Fibroblast of skin of left quadriceps (primary cell): ENCODE measurements at regions not wholly inside any gene's neighbourhood (a gene's known extent, or its start where the extent isn't known, plus 50 kb on each side); places are given as distances from the start of the nearest gene placed in this dataset.

Source experiments
- DNase-seq, 2 experiments: peaks; one replicate each; pipeline ENCODE4 v3.0.0-alpha.2; 2013; ENCODE audit warnings: low read depth in 2 of 2

DNA sequence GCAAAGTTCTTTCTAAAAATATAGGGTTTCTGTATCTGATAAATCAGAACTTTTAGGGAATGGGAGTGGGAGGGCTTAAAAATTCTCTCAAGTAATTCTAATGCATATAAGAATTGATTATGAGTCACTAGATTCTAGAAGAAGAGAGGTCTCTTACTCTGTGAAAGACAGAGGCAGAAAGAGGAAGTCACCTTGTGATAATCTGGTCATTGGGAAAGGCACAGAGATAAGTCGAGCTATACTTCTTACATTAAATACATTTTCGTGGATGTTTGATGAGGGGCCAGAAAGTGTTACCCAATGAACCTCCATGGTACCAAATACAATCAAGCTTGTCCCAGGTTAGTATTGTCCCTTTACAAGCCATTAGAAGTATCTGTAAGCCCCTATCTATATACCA lies 134.4 kb downstream of the MAD2L1 start:
- DNase-seq, result no peak

DNA sequence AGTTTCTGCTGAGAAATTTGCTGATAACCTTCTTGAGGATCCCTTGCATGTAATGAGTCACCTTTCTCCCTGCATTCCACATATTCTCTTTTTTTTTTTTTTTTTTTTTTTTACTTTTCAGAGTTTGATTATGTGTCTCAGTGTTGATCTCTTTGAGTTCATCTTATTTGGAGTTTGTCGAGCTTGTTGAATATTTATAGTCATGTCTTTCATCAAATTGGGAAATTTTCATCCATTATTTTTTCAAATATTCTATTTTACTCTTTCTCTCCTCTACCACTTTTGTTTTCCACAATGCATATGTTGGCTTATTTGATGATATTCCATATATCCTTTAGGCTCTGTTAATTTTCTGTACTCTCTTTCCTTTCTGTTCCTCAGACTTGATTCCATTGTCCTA lies 136.1 kb downstream of the MAD2L1 start:
- DNase-seq, result no peak

DNA sequence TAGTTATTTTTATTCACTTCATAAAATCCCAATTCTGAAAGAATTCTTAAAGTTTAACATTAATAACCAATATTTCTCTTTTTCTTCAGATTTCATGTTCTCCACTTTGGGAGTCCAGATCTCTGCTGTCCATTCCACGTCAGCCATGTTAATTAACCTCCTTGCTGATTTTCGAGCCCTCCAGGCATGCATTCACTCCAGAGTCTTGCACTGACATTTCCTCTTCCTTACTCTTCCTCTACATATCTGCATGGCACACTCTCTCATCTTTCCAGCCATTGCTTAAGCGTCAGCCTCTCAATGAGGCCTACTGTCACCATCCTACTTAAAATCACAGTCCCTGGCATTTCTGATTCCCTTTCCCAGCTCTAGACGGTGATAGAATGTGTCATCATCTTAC lies 144.8 kb downstream of the MAD2L1 start:
- no peak for DNase-seq

DNA sequence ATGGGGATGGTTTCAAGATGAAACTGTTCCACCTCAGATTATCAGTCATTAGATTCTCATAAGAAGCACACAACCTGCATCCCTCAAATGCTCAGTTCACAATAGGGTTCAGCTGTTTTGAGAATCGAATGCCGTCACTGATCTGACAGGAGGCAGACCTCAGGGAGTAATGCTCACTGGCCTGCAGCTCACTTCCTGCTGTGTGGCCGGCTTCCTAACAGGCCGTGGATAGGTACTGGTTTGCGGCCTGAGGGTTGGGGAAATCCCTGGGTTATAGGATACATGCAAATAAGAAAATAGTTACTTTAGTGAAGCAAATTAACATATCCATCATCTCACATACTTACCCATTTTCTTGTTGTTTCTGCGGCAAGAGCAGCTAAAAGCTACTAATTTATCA lies 160.4 kb downstream of the MAD2L1 start:
- no peak for DNase-seq

DNA sequence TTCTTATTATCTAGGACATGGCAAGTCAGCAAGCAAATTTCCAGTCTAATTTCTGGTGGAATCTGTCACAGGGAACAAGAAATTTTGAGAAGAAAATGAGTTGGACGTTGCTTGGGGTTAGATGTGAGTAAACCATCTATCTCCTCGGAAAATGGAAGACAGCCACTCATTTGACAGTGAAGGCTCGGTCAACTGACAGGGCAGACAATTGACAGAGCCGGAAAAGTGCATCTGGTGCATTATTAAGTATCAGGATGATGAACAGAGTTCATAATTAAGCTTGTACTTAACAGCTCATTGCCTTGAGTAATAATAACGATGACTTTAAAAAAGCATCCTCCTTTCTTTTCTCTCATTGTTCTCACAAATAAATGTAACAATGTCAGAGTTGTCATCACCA lies 168.4 kb downstream of the MAD2L1 start:
- DNase-seq, result no peak

DNA sequence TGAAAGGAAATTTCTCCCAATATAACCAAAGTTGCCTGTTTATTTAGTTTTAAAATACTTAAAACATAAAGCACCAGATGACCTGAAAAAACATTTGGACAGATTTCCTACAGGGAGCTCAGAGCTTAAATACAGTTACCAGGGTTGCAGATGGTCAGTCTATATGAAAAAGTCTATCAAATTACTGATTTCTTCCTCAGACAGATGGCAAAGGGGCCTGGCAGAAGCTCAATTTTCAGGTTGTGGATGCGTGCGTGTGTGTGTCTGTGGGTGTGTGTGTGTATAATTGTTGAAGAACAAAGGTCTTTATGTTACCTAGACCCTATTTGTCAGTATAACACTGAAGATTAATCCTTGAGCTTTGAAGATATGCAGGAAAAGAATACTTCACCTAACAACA lies 169.4 kb downstream of the MAD2L1 start:
- no peak for DNase-seq

GRCh38 chr4:119894650-119895208 lies 171.9 kb downstream of the MAD2L1 start:
- no peak for DNase-seq

DNA sequence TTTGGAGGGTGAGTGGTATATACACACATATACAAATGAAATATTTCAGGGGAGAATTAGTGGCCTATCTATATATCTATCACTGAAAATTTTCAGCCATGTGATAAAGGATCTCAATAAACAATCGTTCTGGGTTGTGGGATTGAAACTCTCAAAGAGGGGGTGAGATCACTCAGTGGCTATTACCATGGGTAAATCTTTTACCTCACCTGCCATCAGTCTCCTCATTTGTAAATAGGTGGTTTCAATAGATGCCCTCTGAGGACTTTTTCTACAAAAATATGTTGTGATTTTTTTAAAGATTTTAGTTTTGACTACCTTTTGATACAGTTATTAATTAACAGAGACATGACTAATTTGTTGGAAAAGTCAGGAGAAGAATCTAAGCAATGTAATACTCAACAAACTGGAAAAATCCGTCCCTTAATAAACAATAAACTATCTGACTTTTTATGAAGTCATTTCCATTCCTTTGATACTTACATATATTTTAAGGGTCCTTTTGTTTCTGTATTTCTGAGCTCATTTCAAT lies 192.8 kb downstream of the MAD2L1 start:
- no peak for DNase-seq

DNA sequence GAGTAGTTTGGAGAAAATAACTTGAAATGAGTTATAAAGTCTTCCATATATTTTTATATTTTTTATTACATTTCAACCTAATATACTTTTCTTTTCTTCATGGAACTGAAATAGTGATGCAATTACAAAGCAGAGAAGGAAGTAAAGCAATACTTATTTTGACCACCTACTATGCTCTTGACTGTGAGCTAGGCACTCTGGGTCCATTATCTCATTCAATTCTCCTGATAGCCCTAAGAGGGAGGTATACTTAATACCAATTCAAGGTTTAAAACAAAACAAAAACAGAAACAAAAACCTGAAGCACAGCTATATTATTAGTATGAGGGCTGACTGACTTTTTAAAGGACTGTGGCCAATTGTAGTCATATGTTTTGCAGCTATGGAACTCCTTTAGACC lies 193.5 kb downstream of the MAD2L1 start:
- DNase-seq, result no peak

GRCh38 chr4:119872371-119873016 lies 194.2 kb downstream of the MAD2L1 start:
- no peak for DNase-seq

GRCh38 chr4:119870856-119871255 lies 195.8 kb downstream of the MAD2L1 start:
- DNase-seq, result no peak

DNA sequence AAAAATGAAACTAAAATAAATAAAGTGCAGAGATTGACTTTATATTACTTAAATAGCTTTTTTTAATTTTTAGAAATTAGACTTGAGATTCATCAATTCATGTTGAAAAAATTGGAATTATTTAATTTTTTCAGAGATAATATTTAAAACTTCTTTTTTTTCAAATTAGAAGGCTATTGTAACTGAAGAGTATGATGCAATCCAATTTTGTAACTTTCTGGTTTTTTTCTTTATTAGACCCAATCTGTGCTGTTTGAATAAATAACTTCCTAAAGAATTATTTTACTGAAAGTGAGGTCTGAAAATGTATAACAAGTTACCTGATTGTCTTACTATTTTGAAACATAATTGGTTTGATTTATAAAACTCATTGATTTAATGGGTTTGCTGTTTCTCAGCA lies 200.9 kb downstream of the MAD2L1 start:
- DNase-seq, result no peak

DNA sequence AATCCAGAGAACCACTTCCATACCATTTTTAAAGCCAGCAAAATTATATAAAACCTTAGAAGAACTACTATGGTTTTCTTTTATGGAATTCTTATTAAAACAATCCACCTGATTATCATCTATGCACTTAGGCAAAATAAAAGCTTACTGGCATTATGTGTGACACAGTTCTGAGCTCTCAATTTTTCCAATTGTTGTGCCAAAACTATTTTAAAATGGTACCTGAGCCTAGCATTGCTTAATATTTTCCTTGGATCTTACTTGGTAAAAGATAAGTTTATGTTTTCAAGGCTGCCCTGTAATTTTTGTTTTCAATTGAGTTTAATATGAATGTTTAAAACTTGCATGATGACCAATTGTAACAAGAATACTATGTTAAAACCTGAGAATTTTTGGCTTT lies 201.3 kb downstream of the MAD2L1 start:
- no peak for DNase-seq

GRCh38 chr4:119861731-119862130 lies 204.9 kb downstream of the MAD2L1 start:
- no peak for DNase-seq

DNA sequence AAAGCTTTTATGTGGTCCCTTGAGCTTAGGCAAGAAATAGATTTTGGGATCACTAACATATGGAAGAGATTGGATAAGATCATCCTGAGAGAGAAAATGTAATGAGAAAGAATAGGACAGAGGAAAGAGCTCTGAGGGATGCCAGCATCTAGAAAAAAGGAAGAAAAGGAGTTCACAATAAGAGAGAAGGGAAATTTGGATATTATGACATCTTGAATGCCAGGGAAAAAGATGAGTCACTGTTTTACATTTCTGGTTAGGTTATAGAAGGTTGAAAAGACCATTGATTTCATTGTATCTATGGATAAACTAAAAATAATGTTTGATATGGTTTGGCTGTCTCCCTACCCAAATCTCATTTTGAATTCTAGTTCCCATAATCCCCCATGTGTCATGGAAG lies 208.5 kb downstream of the MAD2L1 start:
- no peak for DNase-seq

DNA sequence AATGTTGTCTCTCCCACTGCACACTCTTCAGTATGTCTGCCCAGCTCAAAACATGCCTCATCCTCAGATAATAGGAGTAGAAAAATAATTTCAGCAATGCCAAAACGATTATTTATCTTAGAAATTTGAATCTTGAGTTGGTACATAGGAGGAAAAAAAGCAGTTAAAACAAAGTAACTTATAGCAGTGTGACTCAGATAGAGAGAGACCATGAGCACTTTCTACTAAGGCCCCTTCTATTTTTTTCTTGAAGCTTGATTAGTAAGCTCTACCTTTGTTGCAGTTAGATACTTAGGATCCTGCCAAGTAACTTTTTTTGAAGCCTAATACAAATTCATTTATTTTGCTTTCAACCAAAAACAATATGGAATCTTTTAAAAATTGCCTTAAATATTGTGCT lies 212.3 kb downstream of the MAD2L1 start:
- no peak for DNase-seq

GRCh38 chr4:119851649-119852048 lies 215.0 kb downstream of the MAD2L1 start:
- DNase-seq, result no peak

DNA sequence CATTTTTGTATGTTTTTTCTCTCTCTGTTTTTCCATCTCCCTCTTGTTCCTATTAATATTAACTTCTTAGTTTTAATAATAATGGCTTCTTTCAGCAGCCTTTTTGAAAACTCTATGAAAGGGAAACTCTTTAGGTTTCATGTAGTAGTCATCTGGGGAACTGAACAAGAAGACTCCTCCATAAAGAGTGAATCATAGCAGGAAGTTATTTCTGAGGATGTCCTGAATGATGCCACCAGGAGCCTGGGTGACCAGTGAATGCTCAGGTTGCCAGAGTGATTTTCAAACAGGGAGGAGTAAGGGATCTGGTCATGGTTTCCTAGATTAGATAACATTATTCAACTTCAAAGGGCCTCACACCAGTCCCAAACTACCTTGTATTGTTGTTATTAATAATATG lies 212.8 kb upstream of the PDE5A start:
- DNase-seq, result no peak

DNA sequence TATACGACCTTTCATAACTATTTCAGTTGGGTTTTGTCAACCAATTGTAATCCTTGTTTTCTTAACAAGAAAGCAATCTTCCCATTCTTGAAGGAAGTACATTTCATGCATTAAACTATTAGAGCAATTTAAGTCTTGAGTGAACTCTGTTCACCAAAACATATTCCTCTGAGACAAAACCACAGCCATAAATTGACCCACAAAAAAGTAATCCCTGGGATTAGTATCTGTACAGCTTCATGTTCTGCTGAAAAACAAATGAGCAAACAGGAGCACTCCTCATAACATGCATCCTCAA lies 207.0 kb upstream of the PDE5A start:
- DNase-seq, result peak; percentile 19 to 25

DNA sequence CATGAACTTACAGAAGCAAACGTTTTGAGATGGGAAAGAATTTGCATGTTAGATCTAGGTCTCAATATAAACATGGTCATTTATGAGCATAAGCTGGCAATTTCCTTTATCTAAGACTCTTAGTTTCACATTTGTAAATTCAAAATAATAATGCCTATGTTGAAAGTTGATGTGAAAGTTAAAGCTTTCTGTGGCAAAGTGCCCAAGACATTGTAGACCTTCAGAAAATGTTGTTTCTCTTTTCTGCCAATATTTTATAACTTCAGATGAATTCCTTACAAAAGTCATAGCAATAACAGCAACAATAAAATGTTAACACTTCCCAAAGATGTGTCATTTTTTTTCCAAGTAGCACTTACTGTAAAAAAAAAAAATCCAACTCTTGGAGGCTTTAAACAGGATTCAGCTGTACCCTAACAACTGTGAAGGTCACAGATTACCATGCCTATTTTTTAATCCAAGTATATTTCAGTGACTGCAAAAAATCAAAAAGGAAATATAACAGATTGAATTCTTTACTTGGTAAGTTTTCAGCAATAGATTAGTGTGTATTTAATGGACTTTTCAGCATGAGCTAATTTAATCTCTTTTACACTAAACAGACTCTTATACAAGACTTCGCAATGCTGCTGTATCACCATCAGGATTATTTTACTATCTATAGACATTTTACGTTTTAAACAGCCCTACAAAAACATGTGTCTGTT lies 206.5 kb upstream of the PDE5A start:
- no peak for DNase-seq

DNA sequence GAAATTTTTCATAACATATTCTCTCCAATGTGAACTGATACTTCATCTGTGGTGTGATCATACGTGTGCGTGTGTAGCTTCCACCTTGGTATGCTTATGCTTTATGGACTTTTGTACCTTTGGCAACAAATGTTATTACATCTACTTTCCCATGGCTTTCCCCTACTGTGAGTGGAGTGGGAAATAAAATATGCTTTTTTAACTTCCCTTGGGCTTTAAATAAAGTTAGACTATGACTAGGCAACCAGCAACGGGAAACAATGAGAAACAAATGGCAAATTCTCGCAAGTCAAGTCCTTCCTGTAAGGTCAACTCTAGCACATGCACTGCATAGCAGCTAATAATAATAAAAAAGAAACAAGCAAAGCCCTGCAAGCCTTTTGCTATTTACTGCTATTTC lies 205.0 kb upstream of the PDE5A start:
- no peak for DNase-seq

GRCh38 chr4:119832776-119833175 lies 204.2 kb upstream of the PDE5A start:
- no peak for DNase-seq

DNA sequence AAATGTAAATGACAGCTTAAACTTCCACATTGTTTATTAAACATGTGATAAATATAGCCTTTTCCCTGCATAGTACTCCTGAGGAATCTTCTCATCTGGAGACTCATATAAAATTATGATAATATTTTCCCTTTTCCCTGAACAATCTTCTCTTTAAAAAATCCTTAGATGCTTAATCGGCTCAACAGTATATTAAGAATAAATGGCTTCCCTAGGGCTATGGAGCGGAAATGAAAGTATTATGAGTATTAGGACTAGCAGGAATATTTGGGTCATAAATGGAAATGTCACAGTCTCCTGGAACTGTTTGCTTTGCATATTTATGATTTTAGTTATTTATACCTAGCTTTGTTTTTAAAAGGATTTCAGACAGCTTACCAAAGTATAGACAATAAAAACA lies 200.7 kb upstream of the PDE5A start:
- DNase-seq, result no peak

GRCh38 chr4:119825696-119826095 lies 197.1 kb upstream of the PDE5A start:
- no peak for DNase-seq
